ENCODE measurements at regions not wholly inside any gene's neighbourhood (a gene's known extent, or its start where the extent isn't known, plus 50 kb on each side); places are given as distances from the start of the nearest gene placed in this dataset.
"Not testable (repeated sequence)": the region's sequence is repeated elsewhere in the genome, so short reads cannot be mapped to it uniquely, and the experiment has no call there.

GRCh38 chr2:61774351-61774750, 79.5 kb downstream of the FAM161A start:
- DNase-seq (ENCODE audit: low read depth): no peak

GRCh38 chr2:61771904-61772845, 81.7 kb downstream of the FAM161A start:
- DNase-seq (ENCODE audit: low read depth): no peak

- DNase-seq (ENCODE audit: low read depth): peak; percentile 50
Observed at GRCh38 chr2:61770746-61771145, 83.1 kb downstream of the FAM161A start.

- DNase-seq (ENCODE audit: low read depth): no peak
Observed at GRCh38 chr2:61770298-61770697, 83.6 kb downstream of the FAM161A start.

- DNase-seq (ENCODE audit: low read depth): no peak
Observed at GRCh38 chr2:61769093-61769675, 84.7 kb downstream of the FAM161A start.

GRCh38 chr2:61764035-61764800, 89.6 kb downstream of the FAM161A start:
- peak; percentile 99 for DNase-seq (ENCODE audit: low read depth)

GRCh38 chr2:61763605-61764034, 90.2 kb downstream of the FAM161A start:
- DNase-seq (ENCODE audit: low read depth): peak; percentile 84

- DNase-seq (ENCODE audit: low read depth): peak; percentile 9
Observed at GRCh38 chr2:61762292-61762691, 91.6 kb downstream of the FAM161A start.

- peak; percentile 81 for DNase-seq (ENCODE audit: low read depth)
Observed at GRCh38 chr2:61759718-61760117, 94.1 kb downstream of the FAM161A start.

- DNase-seq (ENCODE audit: low read depth): peak; percentile 94
Observed at GRCh38 chr2:61759005-61759404, 94.9 kb downstream of the FAM161A start.

GRCh38 chr2:61758159-61758558, 95.7 kb downstream of the FAM161A start:
- no peak for DNase-seq (ENCODE audit: low read depth)

GRCh38 chr2:61753512-61753911, 100.3 kb downstream of the FAM161A start:
- no peak for DNase-seq (ENCODE audit: low read depth)

- DNase-seq (ENCODE audit: low read depth): peak; percentile 79
Observed at GRCh38 chr2:61750624-61751023, 103.2 kb downstream of the FAM161A start.

- no peak for DNase-seq (ENCODE audit: low read depth)
Observed at GRCh38 chr2:61742955-61743354, 110.9 kb downstream of the FAM161A start.

- no peak for DNase-seq (ENCODE audit: low read depth)
Observed at GRCh38 chr2:61737841-61738240, 116.0 kb downstream of the FAM161A start.

- DNase-seq (ENCODE audit: low read depth): no peak
Observed at GRCh38 chr2:61736953-61737352, 116.9 kb downstream of the FAM161A start.

- DNase-seq (ENCODE audit: low read depth): peak; percentile 28
Observed at GRCh38 chr2:61733563-61733962, 120.3 kb downstream of the FAM161A start.

- DNase-seq (ENCODE audit: low read depth): no peak
Observed at GRCh38 chr2:61732787-61733186, 121.1 kb downstream of the FAM161A start.

GRCh38 chr2:61727746-61728145, 126.1 kb downstream of the FAM161A start:
- DNase-seq (ENCODE audit: low read depth): peak; percentile 48

- peak; percentile 36 for DNase-seq (ENCODE audit: low read depth)
Observed at GRCh38 chr2:61726456-61727209, 127.2 kb downstream of the FAM161A start.

- not testable (repeated sequence) for DNase-seq (ENCODE audit: low read depth)
Observed at GRCh38 chr2:61723364-61723763, 130.5 kb downstream of the FAM161A start.

- DNase-seq (ENCODE audit: low read depth): no peak
Observed at GRCh38 chr2:61722800-61723199, 131.1 kb downstream of the FAM161A start.

All from iris pigment epithelial cell (primary cell).